Heart right ventricle (tissue), 16 donors: ENCODE measurements at regions not wholly inside any gene's neighbourhood (a gene's known extent, or its start where the extent isn't known, plus 50 kb on each side); places are given as distances from the start of the nearest gene placed in this dataset.

Experiments
- ATAC-seq, 8 donors: fragments of 200-7000 bp; cut with Tn5 transposase; one replicate each; pipeline ENCODE4 v1.9.1; 2020; ENCODE audit warnings: mild to moderate bottlenecking in 8 of 8, moderate library complexity in 8 of 8, moderate number of reproducible peaks in 1 of 8
- DNase-seq, 2 donors: peaks; one replicate each; pipeline ENCODE4 v3.0.0-alpha.2; 2020
- H3K27ac ChIP-seq, 10 donors: fragments of 200-600 bp; sonication (generic) in 2 of 10; one replicate each; pipeline versions ENCODE4 v1.5.0 to v1.8.0; 2020 to 2022; ENCODE audit warnings: mild to moderate bottlenecking in 3 of 10
- H3K27me3 ChIP-seq, 7 donors: fragments of 200-600 bp; one replicate each; pipeline ENCODE4 v1.8.0; 2021 to 2022; ENCODE audit warnings: mild to moderate bottlenecking in 2 of 7
- H3K36me3 ChIP-seq, 9 donors: fragments of 200-600 bp; sonication (generic) in 1 of 9; one replicate each; pipeline versions ENCODE4 v1.5.0 to v1.8.0; 2020 to 2022; ENCODE audit warnings: mild to moderate bottlenecking in 2 of 9
- H3K4me1 ChIP-seq, 9 donors: fragments of 200-600 bp; sonication (generic) in 1 of 9; one replicate each; pipeline versions ENCODE4 v1.5.0 to v1.8.0; 2020 to 2022; ENCODE audit warnings: mild to moderate bottlenecking in 4 of 9
- H3K4me3 ChIP-seq, 10 donors: fragments of 200-600 bp; sonication (generic) in 2 of 10; one replicate each; pipeline versions ENCODE4 v1.5.0 to v1.8.0; 2020 to 2022; ENCODE audit warnings: mild to moderate bottlenecking in 7 of 10, moderate library complexity in 2 of 10
- H3K9me3 ChIP-seq, 11 donors: fragments of 200-600 bp in 10 of 11; sonication (generic) in 2 of 11; one replicate each; pipeline versions ENCODE4 v1.5.0 to v1.8.0; 2013 to 2022; ENCODE audit warnings: mild to moderate bottlenecking in 2 of 11, control low read depth in 1 of 11, moderate library complexity in 1 of 11
- CTCF ChIP-seq, 9 donors: fragments of 200-600 bp; sonication (generic) in 2 of 9; IDR thresholded peaks; one replicate each; pipeline versions ENCODE4 v1.5.0 to v1.8.0; 2021 to 2022; ENCODE audit warnings: antibody characterized with exemption in 9 of 9, mild to moderate bottlenecking in 5 of 9, moderate library complexity in 1 of 9
- WGBS, 2 donors: extraction: QIAGEN DNeasy Blood & Tissue Kit; methylation state at CpG; one replicate each; pipeline ENCODE4 v1.1.7; 2013; ENCODE audit warnings: inconsistent platforms in 1 of 2; 5-methylcytosine and 5-hydroxymethylcytosine counted together
- intact Hi-C, 10 donors: fragments of 100-400 bp; cut with DNase I; formaldehyde crosslinking; loops; one replicate each; pipeline versions ENCODE4 v1.11.1 to v1.14.2; 2022
- donor health status: Arrhythmogenic right ventricular cardiomyopathy.
- donor health status: ischemic (EF 13 %, LVEDD 7.1; RV severe dilation, severe dysfunction).
- donor health status: healthy with polysubstance abuse.
- donor health status: DM: no; HTN: yes; CAD: no.
- donor health status: DM: no; HTN: no; CAD: no.
- donor health status: ischemic (EF 25% LVEDD 6.9; RV normal size, moderate dysfunction).
- donor health status: ischemic (EF 25% LVEDD 5.7; RV mildly dilated, moderate dysfunction).
- donor health status: healthy.
- donor health status: DM: yes; HTN: yes; CAD: no.
- donor health status: Ischemic cardiomyopathy.
- donor health status: ischemic (EF 35%, LVEDD 5.7; RV mildly dilated, moderate dysfunction).
- donor health status: nonischemic (EF 11% LVEDD 7.7; RV severe dilation, severe dysfunction).
- donor health status: DM: yes; HTN: yes; CAD: no.
- donor health status: PGD.
- donor health status: ischemic (EF 29% LVEDD 5.4; RV normal size, mild dysfunction).
- donor health status: nonischemic (EF 23%, LVEDD 6.1; RV moderate dilation, normal function).

- ATAC-seq (no peak), DNase-seq (no peak)
- WGBS, 2 donors, result 92 to 95% methylated on average over 3 of the region's 3 CpGs
- Histone ChIP-seq H3K27me3 (no peaks in the 10 kb centered on the region), H3K36me3 (no peaks in the 10 kb centered on the region), H3K27ac (peak overlapping the region in 1 of 10 donors; percentile 65), H3K9me3 (peaks cover 0 to 8% (median 0%) of the 10 kb centered on the region in 11 donors), H3K4me3 (no peak overlapping the region), H3K4me1 (peaks cover 0 to 18% (median 0%) of the 10 kb centered on the region in 9 donors)
- intact Hi-C loops, result no loop called here
- TF ChIP-seq CTCF (IDR thresholded peaks at IDR 0.05), result no peak
These were observed 75.5 kb upstream of the PDC start for GRCh38 chr1:186536273-186536890.

DNA sequence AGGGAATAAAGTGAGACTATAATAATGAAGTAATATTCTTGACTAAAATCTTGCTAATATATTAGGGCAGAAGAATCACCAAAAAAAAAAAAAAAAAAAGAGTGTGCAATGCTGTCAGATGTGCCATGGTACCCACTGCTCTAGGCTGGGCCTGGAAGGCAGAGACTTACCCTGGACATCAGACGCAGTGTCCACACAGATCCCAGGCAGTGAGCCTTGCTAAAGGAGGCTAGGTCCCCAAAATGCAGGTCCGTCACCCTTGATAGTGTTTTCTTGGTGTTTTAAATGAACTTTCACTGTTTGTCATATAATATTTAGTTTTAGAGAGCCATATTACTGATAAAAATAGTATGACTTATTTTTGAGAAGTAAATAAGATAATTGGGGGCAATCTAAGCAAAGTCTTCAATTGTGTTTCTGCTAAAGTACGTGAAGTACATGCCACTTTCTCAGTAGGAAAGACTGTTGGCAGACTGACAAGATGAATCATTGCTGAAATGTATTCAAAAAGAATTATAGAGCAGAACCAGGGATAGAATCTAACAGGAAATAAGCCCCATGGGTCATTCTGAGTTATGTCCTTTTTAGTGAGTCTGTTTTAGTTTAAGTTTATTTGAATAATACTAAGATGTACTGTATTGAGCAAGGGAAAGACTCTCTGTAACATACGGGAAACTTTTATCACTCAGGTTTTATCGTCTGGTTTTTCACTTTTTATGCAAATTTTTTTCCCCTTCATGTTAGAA, 74.6 kb upstream of the PDC start:
- TF ChIP-seq CTCF (IDR thresholded peaks at IDR 0.05), result no peak
- Histone ChIP-seq H3K36me3 (no peaks in the 10 kb centered on the region), H3K9me3 (peaks cover 0 to 8% (median 0%) of the 10 kb centered on the region in 11 donors), H3K27me3 (no peaks in the 10 kb centered on the region), H3K4me3 (no peak overlapping the region), H3K27ac (peak overlapping the region in 1 of 10 donors; percentile 21), H3K4me1 (peaks cover 0 to 18% (median 0%) of the 10 kb centered on the region in 9 donors)
- WGBS, 2 donors, result 42 to 68% methylated on average over 5 of the region's 5 CpGs
- ATAC-seq (peak in 1 of 8 donors; percentile 9), DNase-seq (no peak)
- intact Hi-C loops, result no loop called here

DNA sequence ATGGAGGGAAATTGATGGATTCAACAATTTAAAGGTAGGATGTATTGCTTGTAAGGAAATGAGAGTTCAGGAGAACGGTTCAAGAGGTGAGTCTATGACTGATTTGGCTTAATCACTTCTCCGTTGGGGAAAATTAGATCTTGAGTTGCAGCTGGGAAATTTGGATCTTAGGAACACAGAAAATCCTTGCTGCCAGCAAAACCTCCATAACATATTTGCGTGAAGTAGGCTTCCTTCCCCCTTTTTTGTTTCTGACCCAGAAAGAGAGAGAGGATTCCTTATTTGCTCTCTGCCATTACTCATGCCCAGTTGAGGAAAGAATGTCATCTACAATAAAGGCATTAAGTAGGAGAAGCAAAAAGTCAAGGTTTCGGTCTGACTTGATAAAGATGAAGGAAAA, 73.5 kb upstream of the PDC start:
- H3K27ac ChIP-seq, result peak overlapping the region in 1 of 10 donors; percentile 4
- ATAC-seq (no peak), DNase-seq (no peak)
- H3K27me3 ChIP-seq, result no peaks in the 10 kb centered on the region
- no peak overlapping the region for H3K4me3 ChIP-seq
- H3K36me3 ChIP-seq, result no peaks in the 10 kb centered on the region
- TF ChIP-seq CTCF (IDR thresholded peaks at IDR 0.05), result no peak
- WGBS, 2 donors, result 71 to 74% methylated on average over 4 of the region's 4 CpGs
- peaks cover 0 to 6% (median 0%) of the 10 kb centered on the region in 11 donors for H3K9me3 ChIP-seq
- H3K4me1 ChIP-seq, result peaks cover 0 to 18% (median 0%) of the 10 kb centered on the region in 9 donors
- intact Hi-C loops, result no loop called here

DNA sequence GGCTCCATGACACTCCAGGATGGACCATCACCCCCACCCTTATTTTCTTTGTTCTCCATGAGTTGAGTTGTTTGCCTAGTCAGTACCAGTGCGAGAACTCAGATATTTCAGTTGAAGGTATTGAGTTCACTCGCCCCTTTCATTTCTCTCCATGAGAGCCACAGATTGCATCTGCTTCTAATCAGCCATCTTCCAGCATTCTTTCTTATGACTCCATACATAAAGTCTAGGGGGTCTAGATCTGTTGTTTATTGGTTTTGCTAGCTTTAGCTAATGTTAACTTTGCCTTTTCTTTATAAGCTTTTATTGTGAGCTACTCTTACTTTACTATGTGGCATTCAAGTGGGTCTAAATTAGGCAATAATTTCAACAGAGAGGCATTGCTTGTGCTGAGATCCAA, 71.6 kb upstream of the PDC start:
- H3K27ac ChIP-seq, result no peak overlapping the region
- intact Hi-C loops, result no loop called here
- H3K9me3 ChIP-seq, result peaks cover 0 to 5% (median 0%) of the 10 kb centered on the region in 11 donors
- DNase-seq (no peak), ATAC-seq (no peak)
- WGBS, 2 donors, result 93 to 95% methylated on average over 2 of the region's 2 CpGs
- H3K36me3 ChIP-seq, result no peaks in the 10 kb centered on the region
- H3K4me3 ChIP-seq, result no peak overlapping the region
- H3K27me3 ChIP-seq, result no peaks in the 10 kb centered on the region
- TF ChIP-seq CTCF (IDR thresholded peaks at IDR 0.05), result no peak
- H3K4me1 ChIP-seq, result peaks cover 0 to 18% (median 0%) of the 10 kb centered on the region in 9 donors
